ENCODE measurements at regions not wholly inside any gene's neighbourhood (a gene's known extent, or its start where the extent isn't known, plus 50 kb on each side); places are given as distances from the start of the nearest gene placed in this dataset.

GRCh38 chr5:155626592-155626991 is 613.0 kb downstream of the KIF4B start:
- 0% methylated on average over 6 of the region's 6 CpGs for WGBS (ENCODE audit: insufficient coverage, low coverage, missing lambda C conversion rate)
- Histone ChIP-seq H3K4me1 (replicated peaks in 1 of 2; ENCODE audit: control insufficient read depth in 2 of 2, insufficient read depth in 2 of 2, low read length in 2 of 2) (no peaks in the 10 kb centered on the region), H4K20me1 (replicated peaks; ENCODE audit: control insufficient read depth, insufficient read depth, low read length) (no peaks in the 10 kb centered on the region), H3K27ac (ENCODE audit: extremely low read depth, low read depth, low read length) (no peak overlapping the region), H3K27me3 (ENCODE audit: control insufficient read depth in 2 of 2, insufficient read depth in 2 of 2, low read length in 2 of 2) (no peaks in the 10 kb centered on the region), H2AFZ (ENCODE audit: low read depth, low read length) (no peak overlapping the region), H3K36me3 (ENCODE audit: control insufficient read depth, insufficient read depth, low read length) (no peaks in the 10 kb centered on the region), H3K79me2 (ENCODE audit: control insufficient read depth, insufficient read depth, low read length) (no peaks in the 10 kb centered on the region), H3K9me3 (replicated peaks; ENCODE audit: control insufficient read depth, insufficient read depth, low read depth, low read length) (no peaks in the 10 kb centered on the region), H3K9ac (ENCODE audit: insufficient read depth in 1 of 2, low read depth in 2 of 2, low read length in 2 of 2) (no peak overlapping the region), H3K4me2 (ENCODE audit: insufficient read depth, low read length) (no peak overlapping the region), H3K9me1 (ENCODE audit: control insufficient read depth, insufficient read depth, low read length) (no peaks in the 10 kb centered on the region), H3K4me3 (no peak overlapping the region)
- ChIA-PET POLR2A (no interaction called here), CTCF (ENCODE audit: low intra/inter-chr PET ratio) (no interaction called here)
- FAIRE-seq (no peak), DNase-seq (ENCODE audit: extremely low read depth in 1 of 4, low spot score in 3 of 4) (no peak), ATAC-seq (no peak)
- no TSS peak for BruUV-seq (replicated peaks)
- intact Hi-C loops (cut with micrococcal nuclease) (no loop called here), in situ Hi-C loops (cut with MboI) (no loop called here)
- TF ChIP-seq RBM17 (IDR thresholded peaks at IDR 0.05; ENCODE audit: borderline replicate concordance, low read depth, low read length) (no peak), HES1 (IDR thresholded peaks at IDR 0.05; ENCODE audit: low read depth) (no peak), SREBF1 (IDR thresholded peaks at IDR 0.05; ENCODE audit: borderline replicate concordance, low read depth, low read length) (no peak), CSDE1 (IDR thresholded peaks at IDR 0.05) (no peak), RREB1 (CRISPR knock-in tag; IDR thresholded peaks at IDR 0.05) (no peak), AFF1 (IDR thresholded peaks at IDR 0.05; ENCODE audit: low read depth in 1 of 2, partially characterized antibody in 2 of 2) (no peak), ZBTB7A (IDR thresholded peaks at IDR 0.05; ENCODE audit: borderline replicate concordance, control insufficient read depth, low read depth, low read length) (no peak), IRF1 (CRISPR knock-in tag; IDR thresholded peaks at IDR 0.05; ENCODE audit: borderline replicate concordance) (no peak), NFATC3 (IDR thresholded peaks at IDR 0.05) (no peak), ZNF140 (CRISPR knock-in tag; IDR thresholded peaks at IDR 0.05) (no peak), SUPT5H (IDR thresholded peaks at IDR 0.05) (no peak), MTF1 (CRISPR knock-in tag; IDR thresholded peaks at IDR 0.05; ENCODE audit: borderline replicate concordance) (no peak)
